Esophagus muscularis mucosa (tissue), 4 donors: ENCODE measurements at regions not wholly inside any gene's neighbourhood (a gene's known extent, or its start where the extent isn't known, plus 50 kb on each side); places are given as distances from the start of the nearest gene placed in this dataset.

Source experiments
- DNase-seq: peaks from one replicate; pipeline ENCODE4 v3.0.0-alpha.2; 2017; ENCODE audit errors: extremely low spot score
- H3K27ac ChIP-seq, 4 donors: fragments of 200-600 bp; sonication (generic); replicated peaks in 1 of 4; 1 replicate in 3 of 4; 2 replicates in 1 of 4; pipeline ENCODE4 v1.5.1; 2016 to 2019; ENCODE audit warnings: mild to moderate bottlenecking in 1 of 4
- H3K27me3 ChIP-seq, 4 donors: fragments of 200-600 bp; sonication (generic); one replicate each; pipeline versions ENCODE4 v1.5.1 to v1.6.0; 2016 to 2019
- H3K36me3 ChIP-seq, 4 donors: fragments of 200-600 bp; sonication (generic); one replicate each; pipeline ENCODE4 v1.5.1; 2016 to 2019
- H3K4me1 ChIP-seq, 4 donors: fragments of 200-600 bp; sonication (generic); one replicate each; pipeline ENCODE4 v1.5.1; 2016 to 2019
- H3K4me3 ChIP-seq, 4 donors: fragments of 200-600 bp; sonication (generic); 1 replicate in 2 of 4; 2 replicates in 2 of 4; pipeline ENCODE4 v1.5.1; 2016 to 2019; ENCODE audit warnings: mild to moderate bottlenecking in 4 of 4, moderate library complexity in 1 of 4
- H3K9me3 ChIP-seq, 4 donors: fragments of 200-600 bp; sonication (generic); 1 replicate in 3 of 4; 2 replicates in 1 of 4; pipeline ENCODE4 v1.5.1; 2016 to 2019
- CTCF ChIP-seq, 3 experiments: fragments of 200-600 bp in 2 of 3; fragments of 450-650 bp in 1 of 3; sonication (generic) in 2 of 3; IDR thresholded peaks; one replicate each; pipeline ENCODE4 v1.5.1; 2017 to 2019; ENCODE audit warnings: antibody characterized with exemption in 3 of 3, mild to moderate bottlenecking in 2 of 3, moderate library complexity in 1 of 3
- EP300 ChIP-seq: sonication (generic); formaldehyde crosslinking; IDR thresholded peaks from one replicate; pipeline ENCODE4 v1.6.1; 2017; ENCODE audit warnings: antibody characterized with exemption
- POLR2A ChIP-seq: fragments of 450-650 bp; IDR thresholded peaks from one replicate; pipeline ENCODE4 v1.6.1; 2017; ENCODE audit warnings: antibody characterized with exemption, moderate library complexity, mild to moderate bottlenecking, low read depth
- POLR2AphosphoS5 ChIP-seq, 2 donors: sonication (generic); formaldehyde crosslinking; IDR thresholded peaks; one replicate each; pipeline ENCODE4 v1.6.1; 2017; ENCODE audit warnings: antibody characterized with exemption in 2 of 2
- whole genome bisulfite sequencing: methylation state at CpG from one replicate; pipeline ENCODE4 v1.1.5; 2018; 5-methylcytosine and 5-hydroxymethylcytosine counted together
- intact Hi-C: fragments of 100-400 bp; cut with DNase I; formaldehyde crosslinking; loops from one replicate; pipeline ENCODE4 v1.15.1; 2023

- Histone ChIP-seq H3K27ac (no peak overlapping the region), H3K4me1 (no peaks in the 10 kb centered on the region), H3K27me3 (no peaks in the 10 kb centered on the region), H3K9me3 (no peaks in the 10 kb centered on the region), H3K4me3 (no peak overlapping the region), H3K36me3 (no peaks in the 10 kb centered on the region)
- 50% methylated on average over 5 of the region's 5 CpGs for WGBS
- intact Hi-C loops, result no loop called here
- DNase-seq, result no peak
- TF ChIP-seq CTCF (IDR thresholded peaks at IDR 0.05), result no peak
- TF ChIP-seq POLR2A, result no peak
- TF ChIP-seq POLR2AphosphoS5 (IDR thresholded peaks at IDR 0.05), result no peak
- TF ChIP-seq EP300, result no peak
These were observed 183.1 kb upstream of the MXRA5 start for GRCh38 chrX:3529466-3530010.

- 87% methylated on average over 3 of the region's 3 CpGs for WGBS
- H3K27ac ChIP-seq, result no peak overlapping the region
- H3K9me3 ChIP-seq, result no peaks in the 10 kb centered on the region
- H3K36me3 ChIP-seq, result no peaks in the 10 kb centered on the region
- no peak for DNase-seq
- H3K4me3 ChIP-seq, result no peak overlapping the region
- H3K27me3 ChIP-seq, result no peaks in the 10 kb centered on the region
- no peaks in the 10 kb centered on the region for H3K4me1 ChIP-seq
- TF ChIP-seq EP300 (no peak), POLR2AphosphoS5 (IDR thresholded peaks at IDR 0.05) (no peak), CTCF (IDR thresholded peaks at IDR 0.05) (no peak), POLR2A (no peak)
- intact Hi-C loops, result no loop called here
These were observed 181.4 kb upstream of the MXRA5 start for GRCh38 chrX:3527811-3528210.

GRCh38 chrX:3527166-3527565 lies 180.7 kb upstream of the MXRA5 start:
- H3K27ac ChIP-seq, result no peak overlapping the region
- intact Hi-C loops, result no loop called here
- H3K9me3 ChIP-seq, result no peaks in the 10 kb centered on the region
- no peak for DNase-seq
- TF ChIP-seq POLR2AphosphoS5 (IDR thresholded peaks at IDR 0.05), result no peak
- TF ChIP-seq POLR2A, result no peak
- H3K36me3 ChIP-seq, result no peaks in the 10 kb centered on the region
- H3K27me3 ChIP-seq, result no peaks in the 10 kb centered on the region
- H3K4me3 ChIP-seq, result no peak overlapping the region
- WGBS, result 64% methylated on average over 3 of the region's 3 CpGs
- no peaks in the 10 kb centered on the region for H3K4me1 ChIP-seq

GRCh38 chrX:3526731-3527130 lies 180.3 kb upstream of the MXRA5 start:
- Histone ChIP-seq H3K27me3 (no peaks in the 10 kb centered on the region), H3K9me3 (no peaks in the 10 kb centered on the region), H3K36me3 (no peaks in the 10 kb centered on the region), H3K4me1 (no peaks in the 10 kb centered on the region), H3K4me3 (no peak overlapping the region), H3K27ac (no peak overlapping the region)
- no peak for TF ChIP-seq CTCF (IDR thresholded peaks at IDR 0.05)
- no peak for TF ChIP-seq POLR2A
- no peak for TF ChIP-seq EP300
- DNase-seq, result no peak
- intact Hi-C loops, result no loop called here
- WGBS, result 81% methylated on average over 2 of the region's 2 CpGs

GRCh38 chrX:3526071-3526470 lies 179.6 kb upstream of the MXRA5 start:
- intact Hi-C loops, result no loop called here
- Histone ChIP-seq H3K27ac (no peak overlapping the region), H3K9me3 (no peaks in the 10 kb centered on the region), H3K4me1 (no peaks in the 10 kb centered on the region), H3K36me3 (no peaks in the 10 kb centered on the region), H3K4me3 (no peak overlapping the region), H3K27me3 (no peaks in the 10 kb centered on the region)
- TF ChIP-seq POLR2AphosphoS5 (IDR thresholded peaks at IDR 0.05) (no peak), EP300 (no peak), CTCF (IDR thresholded peaks at IDR 0.05) (no peak), POLR2A (no peak)
- DNase-seq, result no peak
- WGBS, result 46% methylated on average over 5 of the region's 5 CpGs
